SU-DHL-6 (cell line): ENCODE measurements at regions not wholly inside any gene's neighbourhood (a gene's known extent, or its start where the extent isn't known, plus 50 kb on each side); places are given as distances from the start of the nearest gene placed in this dataset.

Experiments used
- CTCF ChIP-seq: fragments of 200-600 bp; sonication (generic); IDR thresholded peaks from one replicate; pipeline ENCODE4 v1.5.1; 2017; ENCODE audit warnings: antibody characterized with exemption, mild to moderate bottlenecking, low read length, moderate library complexity; ENCODE audit not compliant: insufficient read depth, poor library complexity, severe bottlenecking
- EZH2phosphoT487 ChIP-seq: fragments of 200-600 bp; sonication (generic), shearing (Covaris generic); conservative IDR thresholded peaks from 2 replicates; pipeline ENCODE4 v1.6.1; 2018; ENCODE audit warnings: mild to moderate bottlenecking, antibody characterized with exemption, low read length, moderate library complexity, mixed read lengths

GRCh38 chr7:153537271-153537670 lies 514.9 kb upstream of the DPP6 start:
- TF ChIP-seq CTCF (no peak), EZH2phosphoT487 (no peak)
